ENCODE measurements at regions not wholly inside any gene's neighbourhood (a gene's known extent, or its start where the extent isn't known, plus 50 kb on each side); places are given as distances from the start of the nearest gene placed in this dataset.

DNA sequence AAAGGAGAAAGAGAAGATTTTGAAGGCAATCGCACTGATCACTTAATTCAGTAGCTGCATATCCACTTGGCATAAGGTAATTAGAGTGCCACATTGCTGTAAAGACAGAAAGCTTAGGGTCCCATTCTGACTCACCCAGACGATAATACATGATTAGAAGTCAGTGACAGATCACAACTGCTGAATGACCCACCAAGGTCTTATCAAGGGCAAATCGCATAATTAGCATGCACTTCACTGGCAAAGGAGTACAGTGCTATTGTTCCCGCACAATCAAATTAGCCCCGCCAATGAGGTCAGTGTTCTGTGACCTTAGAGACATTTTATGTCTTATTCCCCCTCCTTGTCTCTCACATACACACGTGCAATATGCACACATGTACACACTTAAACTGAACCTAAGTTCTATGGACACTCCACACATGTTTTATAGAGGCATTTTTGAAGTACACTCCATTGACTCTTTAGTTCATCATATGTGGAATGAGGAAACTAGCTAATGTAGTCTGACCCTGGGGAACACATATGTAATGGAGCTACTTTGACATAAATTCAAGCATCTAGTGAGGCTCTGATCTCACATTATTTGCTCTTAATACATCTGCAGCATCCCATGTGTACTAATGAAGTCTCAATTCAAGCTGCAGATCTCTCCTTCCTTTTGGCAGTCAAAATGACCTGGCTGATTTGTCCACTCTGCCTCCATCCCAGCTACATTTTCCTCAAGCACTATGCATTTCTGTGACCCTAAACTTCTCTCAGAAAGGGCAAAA is 673.8 kb upstream of the FANCL start:
- DNase-seq (ENCODE audit: extremely low read depth, low read depth) = no peak

DNA sequence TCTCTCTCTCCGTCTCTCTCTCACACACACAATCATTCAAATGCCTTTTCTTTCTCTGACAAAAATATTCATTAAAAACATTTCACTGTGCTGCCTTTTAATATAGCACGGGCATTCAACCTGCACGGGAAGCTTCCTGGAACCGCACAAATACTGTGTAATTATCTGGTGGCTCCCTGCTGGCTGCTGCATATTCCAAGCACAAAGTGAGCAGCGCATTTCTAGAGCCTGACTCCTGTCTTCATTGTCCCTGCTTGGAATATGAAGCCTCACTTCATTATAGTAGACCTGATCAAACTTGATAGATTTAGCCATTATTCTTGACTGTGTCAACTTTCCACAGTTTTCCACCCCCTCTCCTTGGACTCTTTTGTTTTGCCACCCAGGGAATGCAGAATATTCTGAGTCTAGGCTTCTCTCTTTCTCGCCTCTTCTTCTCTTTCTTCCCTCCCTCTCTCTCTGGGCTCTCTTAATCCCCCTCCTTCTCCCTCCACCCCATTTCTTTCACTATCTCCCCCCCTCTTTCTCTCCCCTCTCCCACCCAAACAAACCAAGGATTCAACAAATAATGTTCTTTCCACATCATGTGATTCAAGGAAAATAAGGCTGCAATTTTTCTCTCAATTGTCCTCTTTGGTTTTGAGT is 672.1 kb upstream of the FANCL start:
- no peak for DNase-seq (ENCODE audit: extremely low read depth, low read depth)

DNA sequence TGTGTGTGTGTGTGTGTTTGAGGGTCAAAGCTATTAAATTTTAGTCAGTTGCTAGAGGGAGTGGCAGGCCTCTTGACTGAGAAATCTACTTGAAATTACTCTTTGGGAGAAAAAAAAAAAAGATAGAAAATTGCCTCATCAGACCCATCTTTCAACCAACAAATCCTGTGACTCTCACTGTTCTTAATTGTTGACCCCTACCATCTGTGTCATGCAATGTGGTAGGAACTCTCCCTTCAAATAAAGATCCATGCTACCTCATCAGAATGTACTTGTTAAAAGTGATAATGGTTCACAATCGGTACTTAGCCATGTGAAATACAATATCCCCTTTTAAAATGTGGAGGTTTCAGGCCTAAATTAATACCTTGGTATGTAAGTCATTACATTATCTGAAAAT is 670.8 kb upstream of the FANCL start:
- DNase-seq (ENCODE audit: extremely low read depth, low read depth) = no peak

DNA sequence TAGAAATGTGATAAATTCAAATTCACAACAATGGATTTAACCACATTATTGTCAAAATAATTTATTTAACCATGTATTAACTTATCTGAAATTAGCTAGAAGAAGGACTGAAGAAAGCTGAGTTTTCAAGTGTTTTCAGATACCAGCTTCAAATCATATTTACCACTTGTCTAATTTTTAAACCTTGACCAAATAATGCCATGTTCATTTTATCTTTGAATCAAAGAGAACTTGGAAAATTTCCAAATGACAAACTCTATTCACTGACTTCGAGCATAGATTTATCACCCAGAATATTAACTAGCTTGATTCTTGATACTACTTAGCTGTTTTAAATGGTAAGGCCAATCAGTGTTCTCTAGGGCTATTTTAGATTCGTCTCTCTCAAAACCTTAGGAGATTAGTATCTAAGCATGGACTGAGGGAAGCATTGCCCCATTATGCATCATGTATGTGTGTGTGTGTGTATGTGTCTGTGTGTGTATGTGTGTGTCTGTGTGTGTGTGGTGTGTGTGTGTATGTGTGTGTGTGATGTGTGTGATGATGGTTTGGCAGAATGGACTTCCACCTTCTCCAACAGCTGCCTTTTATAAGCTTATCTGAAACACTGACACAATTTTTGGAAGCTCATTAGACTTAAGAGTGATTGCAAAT is 667.5 kb upstream of the FANCL start:
- no peak for DNase-seq (ENCODE audit: extremely low read depth, low read depth)

- DNase-seq (ENCODE audit: extremely low read depth, low read depth) = no peak
Measured at GRCh38 chr2:58907644-58908043, 666.5 kb upstream of the FANCL start.

DNA sequence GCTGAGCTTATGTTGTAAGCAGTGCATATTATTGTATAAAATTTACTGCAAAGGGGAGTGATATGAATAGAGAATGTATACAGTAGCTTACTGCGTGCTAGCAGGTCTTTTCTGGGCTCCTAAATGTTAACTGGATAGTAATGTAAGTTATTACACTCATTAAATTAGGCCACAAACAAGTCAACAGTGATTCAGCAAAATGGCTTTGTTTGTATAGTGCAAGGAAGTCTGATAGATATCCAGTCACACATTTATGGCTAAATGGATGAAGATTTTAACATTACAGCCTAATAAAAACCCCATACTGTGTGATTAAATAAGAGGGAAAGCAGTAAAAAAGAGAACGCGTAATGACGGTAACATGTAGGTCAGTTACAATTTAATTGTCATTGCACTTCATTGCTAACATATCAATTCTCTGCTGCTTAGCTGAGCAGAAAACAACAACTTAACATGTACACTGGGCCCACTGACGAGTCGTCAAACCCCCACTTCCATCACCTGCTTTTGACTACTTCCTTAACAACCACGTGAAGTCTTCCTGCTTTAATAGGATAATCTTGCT is 665.0 kb upstream of the FANCL start:
- DNase-seq (ENCODE audit: extremely low read depth, low read depth) = peak; percentile 9

DNA sequence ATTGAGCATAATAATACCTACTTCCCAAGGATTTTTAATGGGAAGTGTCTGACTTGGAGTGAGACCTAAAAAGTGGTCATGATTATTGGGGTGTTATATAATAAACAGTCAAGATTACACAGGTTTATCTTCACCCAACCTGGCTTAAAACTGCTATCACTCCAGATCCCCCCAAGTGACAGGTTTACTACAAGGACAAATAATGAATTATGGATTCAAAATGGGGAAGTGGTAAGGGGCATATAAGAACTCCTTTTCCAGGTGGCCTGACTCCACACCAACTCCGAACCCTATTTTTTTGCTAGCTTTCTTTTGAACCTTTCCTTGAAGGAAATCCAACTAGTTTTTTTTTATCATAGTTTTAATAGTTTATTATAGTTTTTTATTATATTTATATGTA is 663.0 kb upstream of the FANCL start:
- no peak for DNase-seq (ENCODE audit: extremely low read depth, low read depth)

DNA sequence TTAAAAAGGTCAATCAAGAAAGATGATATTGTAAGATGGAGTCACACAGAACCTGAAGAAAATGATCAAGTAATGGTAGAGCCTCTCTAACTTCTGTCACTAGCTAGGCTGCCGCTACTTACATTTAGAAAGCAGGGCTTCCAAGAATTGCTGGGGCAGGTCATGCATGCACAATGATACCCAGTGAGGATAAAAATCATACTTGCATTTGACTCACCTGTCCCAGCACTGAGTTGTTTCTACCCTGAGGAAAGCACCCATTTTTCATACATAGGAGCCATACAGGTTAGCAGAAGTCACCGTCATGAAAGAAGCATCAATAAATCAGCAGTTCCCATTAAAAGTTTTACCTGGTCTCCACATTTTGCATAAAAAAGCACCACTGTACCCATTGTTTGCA is 662.3 kb upstream of the FANCL start:
- no peak for DNase-seq (ENCODE audit: extremely low read depth, low read depth)

DNA sequence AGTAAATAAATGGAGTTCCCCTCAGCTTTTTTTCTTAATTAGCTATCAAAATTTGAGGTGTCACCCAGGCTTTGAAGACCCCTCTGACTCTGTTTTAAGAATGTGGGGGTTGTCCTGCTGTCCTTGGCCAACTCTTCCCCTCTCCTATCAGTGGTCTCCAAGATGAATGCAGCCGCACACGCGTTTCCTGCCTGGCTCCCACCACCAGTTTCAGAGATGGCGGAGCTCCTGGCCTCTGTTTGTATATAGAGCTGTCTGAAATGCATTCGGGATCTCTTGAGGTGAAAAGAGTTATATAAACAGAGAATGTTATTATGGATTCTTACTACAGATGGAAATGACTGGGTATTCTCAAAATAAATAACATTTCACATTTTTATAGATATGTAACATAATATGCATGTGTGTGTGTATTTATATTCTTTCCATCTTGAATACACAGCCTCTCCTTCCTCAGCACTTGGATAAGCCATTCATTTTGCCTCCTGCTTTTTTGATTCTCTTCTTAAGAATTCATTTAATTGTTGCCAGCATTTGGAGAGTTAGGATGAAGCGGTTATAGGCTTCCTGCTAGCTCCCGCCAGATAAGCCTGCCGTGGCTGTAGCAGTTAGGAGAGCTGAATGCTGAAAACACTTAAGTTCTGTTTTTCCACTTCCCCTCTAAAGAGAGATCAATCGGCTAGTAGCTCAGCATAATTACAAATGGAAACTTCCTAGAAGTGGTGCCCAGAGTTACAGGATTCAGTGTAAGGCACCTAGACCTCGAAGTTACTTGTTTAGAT is 659.3 kb upstream of the FANCL start:
- no peak for DNase-seq (ENCODE audit: extremely low read depth, low read depth)

DNA sequence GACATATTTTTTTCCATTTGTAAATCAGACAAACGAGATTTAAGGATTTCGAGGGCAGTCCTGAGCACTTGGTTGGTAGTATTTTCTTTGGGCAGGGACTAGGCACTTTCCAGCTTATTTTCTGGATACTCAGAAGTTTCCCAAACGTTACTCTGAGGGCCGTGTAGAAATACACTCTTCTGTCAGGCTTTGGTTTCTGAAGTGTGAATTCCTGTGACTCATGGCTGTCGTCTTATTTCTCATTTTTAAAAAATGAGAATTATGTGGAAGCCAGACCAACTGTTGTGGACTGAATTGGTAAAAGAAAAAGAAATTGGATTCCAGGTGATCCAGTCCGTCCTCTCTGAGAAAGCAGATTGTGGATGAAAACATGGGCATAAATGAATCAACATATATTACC is 658.6 kb upstream of the FANCL start:
- DNase-seq (ENCODE audit: extremely low read depth, low read depth) = no peak

DNA sequence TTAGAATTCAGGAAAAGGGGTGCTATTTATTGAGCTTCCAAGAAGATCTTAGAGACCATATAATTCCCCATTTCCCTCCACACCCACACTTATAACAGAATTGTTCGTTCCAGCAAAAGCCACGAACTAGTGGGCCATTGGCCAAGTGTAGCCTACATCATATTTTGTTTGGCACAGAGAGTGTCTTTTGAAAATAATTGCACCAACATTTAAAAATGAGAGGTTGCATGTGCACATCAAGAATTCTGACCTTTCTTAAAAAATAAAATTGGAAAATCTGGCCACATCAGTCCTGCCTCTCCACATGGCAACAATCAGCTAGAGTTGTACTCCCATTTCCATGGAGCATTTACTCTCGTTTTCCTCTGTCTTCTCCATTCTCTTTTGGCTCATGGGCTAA is 655.5 kb upstream of the FANCL start:
- DNase-seq (ENCODE audit: extremely low read depth, low read depth) = no peak

DNA sequence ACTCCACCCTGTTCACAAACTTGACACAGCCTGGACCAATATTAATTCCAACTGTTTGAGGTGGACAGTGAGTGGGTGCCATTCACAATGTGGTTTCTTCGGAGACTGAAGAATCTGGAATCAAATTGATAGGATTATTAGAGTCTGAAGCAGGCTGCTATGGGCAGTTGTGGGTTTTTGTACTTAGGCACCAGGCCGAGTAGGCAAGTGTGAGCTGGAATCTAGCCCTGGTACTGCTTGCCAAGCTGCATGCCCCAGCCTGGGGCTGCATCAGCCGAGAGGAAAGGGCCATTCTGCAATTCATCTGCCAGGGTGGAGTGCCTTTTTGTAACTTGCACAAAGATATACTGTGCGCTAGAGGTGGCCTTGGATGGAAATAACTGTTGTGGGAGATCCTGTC is 654.7 kb upstream of the FANCL start:
- DNase-seq (ENCODE audit: extremely low read depth, low read depth) = no peak

DNA sequence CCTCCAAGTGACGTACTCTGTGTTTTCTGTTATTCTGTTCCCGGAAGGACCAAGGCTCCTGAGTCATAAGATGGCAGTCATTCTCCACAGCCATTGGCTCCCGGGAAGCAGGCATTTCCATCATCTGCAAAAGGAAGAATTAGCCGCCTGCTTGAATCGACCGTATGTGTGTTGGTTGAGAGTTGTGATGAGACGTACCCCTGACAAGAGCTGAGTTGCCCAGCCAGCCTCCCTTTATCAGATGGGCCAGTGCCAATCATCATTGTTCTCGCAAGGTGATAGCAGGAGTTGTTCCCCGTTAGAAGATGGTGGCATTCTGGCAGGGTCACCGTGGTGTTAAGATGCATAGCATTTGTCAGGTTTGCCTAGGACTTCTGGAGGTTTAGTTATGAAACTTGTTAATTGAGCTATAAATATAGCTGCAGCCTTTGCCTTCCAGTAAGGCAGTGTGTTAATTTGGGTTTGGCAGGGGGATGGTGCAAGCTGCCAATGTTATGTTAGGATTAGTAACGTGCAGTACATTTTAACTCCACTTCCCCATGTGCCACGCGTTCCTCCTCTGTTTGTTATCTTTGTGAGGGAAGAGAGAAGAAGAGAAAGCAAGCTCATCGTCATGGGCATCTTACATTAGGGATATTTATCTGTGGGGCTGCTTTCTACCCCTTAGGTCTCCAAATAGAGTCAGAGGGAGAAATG is 652.7 kb upstream of the FANCL start:
- DNase-seq (ENCODE audit: extremely low read depth, low read depth) = no peak

GRCh38 chr2:58891828-58892377 is 650.8 kb upstream of the FANCL start:
- no peak for DNase-seq (ENCODE audit: extremely low read depth, low read depth)

DNA sequence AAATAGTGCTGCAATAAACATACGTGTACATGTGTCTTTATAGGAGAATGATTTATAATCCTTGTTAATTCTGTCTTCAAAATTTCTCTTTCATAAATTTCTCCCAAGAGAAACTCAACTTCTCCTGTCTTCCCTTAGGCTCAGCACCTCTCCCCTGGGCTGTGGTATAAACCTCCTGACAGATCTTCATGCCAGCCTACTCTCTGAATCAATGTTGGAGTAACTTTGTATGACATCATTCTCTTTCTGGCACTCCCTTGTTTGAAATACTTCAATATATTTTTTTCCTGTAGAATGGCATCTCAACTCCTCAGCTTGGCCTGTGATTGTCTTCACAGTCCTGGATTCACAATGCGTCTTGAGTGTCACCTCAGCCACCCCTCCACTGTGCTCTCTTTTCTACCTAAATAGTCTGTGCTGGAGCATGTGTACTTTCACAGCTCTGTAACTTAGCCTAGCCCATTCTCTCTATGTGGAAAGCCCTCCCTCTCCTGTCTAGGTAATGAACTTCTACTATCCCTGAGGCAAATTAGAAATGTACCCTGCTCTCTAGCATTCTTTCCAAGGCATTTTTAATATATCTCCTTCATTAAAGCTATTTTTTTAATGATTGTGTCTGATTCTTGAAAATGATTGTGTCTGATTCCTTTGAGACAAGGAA is 649.9 kb upstream of the FANCL start:
- DNase-seq (ENCODE audit: extremely low read depth, low read depth) = no peak

DNA sequence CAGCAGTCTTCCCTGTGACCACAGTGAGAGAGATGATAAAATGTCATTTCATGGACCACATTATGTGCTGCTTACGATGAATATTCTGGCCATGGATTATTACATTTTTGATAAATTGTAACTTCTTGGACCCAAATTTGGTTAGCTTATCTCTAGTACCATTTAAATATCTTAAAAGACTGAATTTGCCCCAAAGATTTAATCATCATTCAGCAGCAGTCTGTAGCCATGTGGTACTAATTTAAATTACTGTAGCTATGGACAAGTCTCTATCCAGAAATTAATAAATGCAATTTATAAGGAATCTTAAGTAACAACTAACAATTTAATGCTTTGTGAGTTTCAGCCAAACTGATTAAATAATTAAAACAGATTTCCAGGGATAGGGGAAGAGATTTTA is 644.9 kb upstream of the FANCL start:
- no peak for DNase-seq (ENCODE audit: extremely low read depth, low read depth)

GRCh38 chr2:58879834-58880233 is 638.7 kb upstream of the FANCL start:
- DNase-seq (ENCODE audit: extremely low read depth, low read depth) = no peak

DNA sequence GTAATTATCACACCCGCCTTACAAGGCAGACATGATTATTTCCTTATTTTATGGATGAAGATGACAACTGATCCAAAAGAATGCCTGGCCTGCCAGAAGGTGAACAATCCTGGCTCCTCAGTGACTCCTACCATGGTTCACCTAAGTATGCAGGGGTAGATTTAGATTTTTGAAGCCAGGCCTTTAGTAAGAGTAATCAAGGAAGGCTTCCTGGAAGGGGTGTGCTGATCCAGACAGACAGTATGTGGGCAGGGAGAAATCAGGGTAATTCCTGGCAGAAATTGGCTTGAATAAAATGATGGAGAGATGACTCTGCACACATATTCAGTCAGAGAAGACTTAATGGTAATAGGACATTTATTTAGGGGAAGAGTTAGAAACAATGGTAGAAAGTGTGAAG is 637.7 kb upstream of the FANCL start:
- no peak for DNase-seq (ENCODE audit: extremely low read depth, low read depth)

- no peak for DNase-seq (ENCODE audit: extremely low read depth, low read depth)
Measured at GRCh38 chr2:58876126-58876525, 635.0 kb upstream of the FANCL start.

- no peak for DNase-seq (ENCODE audit: extremely low read depth, low read depth)
Measured at GRCh38 chr2:58875436-58875835, 634.3 kb upstream of the FANCL start.

Data from NCI-H460 (cell line).